ENCODE measurements at regions not wholly inside any gene's neighbourhood (a gene's known extent, or its start where the extent isn't known, plus 50 kb on each side); places are given as distances from the start of the nearest gene placed in this dataset.
"Not testable (repeated sequence)": the region's sequence is repeated elsewhere in the genome, so short reads cannot be mapped to it uniquely, and the experiment has no call there.

DNA sequence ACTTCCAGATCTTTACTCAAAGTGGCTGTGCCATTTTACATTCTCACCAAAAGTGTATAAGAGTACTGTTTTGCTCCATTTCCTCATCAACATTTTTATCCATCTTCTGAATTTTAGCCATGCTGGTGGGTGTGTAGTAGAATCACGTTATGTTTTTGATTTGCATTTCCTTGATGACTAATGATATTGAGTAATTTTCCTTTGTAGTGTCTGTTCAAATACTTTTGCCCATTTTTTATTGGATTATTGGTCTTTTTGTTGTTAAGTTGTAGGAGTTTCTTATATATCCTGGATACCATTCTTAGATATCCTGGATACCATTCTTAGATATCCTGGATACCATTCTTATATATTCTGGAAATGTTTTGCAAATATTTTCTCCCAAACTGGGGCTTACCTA is 344.9 kb downstream of the LRRC3B start:
- no peak for DNase-seq

DNA sequence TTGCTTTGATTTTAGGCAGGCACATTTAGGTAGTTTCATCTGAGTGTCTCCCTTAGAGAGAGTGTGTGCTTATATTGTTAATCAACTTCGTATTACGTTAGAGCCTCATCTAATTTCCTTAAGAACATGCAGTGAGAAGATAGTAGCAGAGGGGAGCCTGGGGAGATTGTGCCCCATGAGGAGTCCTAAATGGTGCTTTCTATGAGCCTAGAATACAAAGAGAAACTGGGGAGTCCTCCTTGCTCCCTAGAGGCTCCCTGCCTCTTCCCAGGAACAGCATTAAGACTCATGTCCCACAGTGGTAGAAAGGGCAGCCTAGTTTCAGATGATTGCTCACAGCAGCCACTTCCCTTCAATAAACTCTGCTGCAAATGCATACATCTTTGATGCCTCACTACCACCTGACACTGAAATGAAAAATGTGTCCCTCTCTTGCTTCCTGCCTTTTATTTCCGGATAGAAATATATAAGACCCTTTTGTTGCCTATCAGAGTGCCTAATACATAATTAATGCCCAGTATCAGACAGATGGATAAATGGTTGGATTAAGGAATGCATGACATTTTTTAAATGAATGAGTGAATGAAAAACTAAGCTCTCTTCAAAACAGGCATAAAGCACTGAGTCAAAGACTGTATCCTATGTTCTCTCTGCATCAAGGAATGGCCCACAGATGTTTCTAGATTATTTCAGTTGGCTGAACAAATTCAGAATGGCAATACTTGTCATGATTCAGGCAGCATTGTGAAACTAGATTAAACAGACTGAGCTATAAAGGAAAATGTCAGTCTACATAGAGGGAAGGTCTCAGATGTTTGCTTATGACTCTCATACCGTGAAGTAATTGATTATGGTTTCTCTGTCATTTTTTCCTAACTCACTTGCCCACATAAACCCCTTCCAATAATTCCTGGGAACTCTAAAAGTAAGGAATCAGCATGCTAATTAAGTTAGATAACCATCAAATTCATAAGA is 362.1 kb downstream of the LRRC3B start:
- no peak for DNase-seq

DNA sequence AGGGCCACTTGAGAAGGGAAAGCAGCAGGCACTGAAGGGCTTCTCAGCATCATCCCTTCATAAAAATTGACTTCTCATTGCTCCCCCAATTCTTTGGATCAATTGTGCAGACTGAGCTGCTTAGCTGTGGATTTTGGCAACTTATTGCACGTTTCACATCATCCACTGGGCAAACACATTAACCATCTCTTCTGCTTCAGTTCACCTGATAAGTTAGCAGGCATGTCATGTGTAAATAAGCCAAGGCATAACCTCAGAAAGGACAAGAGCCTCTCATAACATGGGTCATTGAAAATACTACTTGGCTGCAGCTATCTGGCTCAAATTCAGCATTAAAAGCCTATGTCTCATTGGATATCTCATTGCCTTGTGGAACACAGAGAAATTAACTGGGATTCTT is 366.5 kb downstream of the LRRC3B start:
- DNase-seq = no peak

DNA sequence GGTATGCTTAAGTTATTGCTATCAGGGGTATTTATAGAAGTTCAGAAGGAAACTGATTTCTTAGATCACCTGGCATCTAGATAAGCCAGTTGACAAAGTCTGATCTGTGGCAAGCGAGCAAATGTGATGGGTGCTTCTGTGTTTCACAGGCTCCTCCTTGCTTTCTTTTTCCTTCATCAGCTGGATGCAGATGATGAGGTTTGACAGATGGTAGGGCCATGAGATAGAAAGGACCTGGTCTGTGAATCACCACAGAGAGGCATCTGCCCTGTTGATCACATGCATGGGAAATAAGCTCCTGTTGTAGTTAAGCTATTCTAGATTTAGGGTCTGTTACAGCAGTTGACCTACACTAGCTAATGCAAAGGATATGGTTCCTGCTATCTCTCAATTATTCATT is 372.0 kb downstream of the NEK10 start:
- DNase-seq = no peak

DNA sequence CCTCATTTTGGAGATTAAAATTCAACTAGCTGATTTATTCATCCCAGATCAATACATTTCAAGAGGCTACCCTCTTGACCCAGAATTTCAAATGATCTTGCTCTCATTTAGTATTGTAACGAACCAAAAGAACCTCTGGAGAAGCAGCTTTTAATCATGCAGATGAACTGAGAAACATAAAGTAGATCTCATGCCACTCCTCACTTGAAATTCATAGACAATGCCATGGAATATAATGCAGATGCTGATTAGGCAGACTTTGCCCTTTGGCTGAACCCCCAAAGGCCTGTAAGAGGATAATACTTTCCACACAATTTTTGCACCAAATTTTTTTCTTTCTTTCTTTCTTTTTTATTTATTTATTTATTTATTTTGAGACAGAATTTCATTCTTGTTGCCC is 358.3 kb downstream of the NEK10 start:
- DNase-seq = no peak

DNA sequence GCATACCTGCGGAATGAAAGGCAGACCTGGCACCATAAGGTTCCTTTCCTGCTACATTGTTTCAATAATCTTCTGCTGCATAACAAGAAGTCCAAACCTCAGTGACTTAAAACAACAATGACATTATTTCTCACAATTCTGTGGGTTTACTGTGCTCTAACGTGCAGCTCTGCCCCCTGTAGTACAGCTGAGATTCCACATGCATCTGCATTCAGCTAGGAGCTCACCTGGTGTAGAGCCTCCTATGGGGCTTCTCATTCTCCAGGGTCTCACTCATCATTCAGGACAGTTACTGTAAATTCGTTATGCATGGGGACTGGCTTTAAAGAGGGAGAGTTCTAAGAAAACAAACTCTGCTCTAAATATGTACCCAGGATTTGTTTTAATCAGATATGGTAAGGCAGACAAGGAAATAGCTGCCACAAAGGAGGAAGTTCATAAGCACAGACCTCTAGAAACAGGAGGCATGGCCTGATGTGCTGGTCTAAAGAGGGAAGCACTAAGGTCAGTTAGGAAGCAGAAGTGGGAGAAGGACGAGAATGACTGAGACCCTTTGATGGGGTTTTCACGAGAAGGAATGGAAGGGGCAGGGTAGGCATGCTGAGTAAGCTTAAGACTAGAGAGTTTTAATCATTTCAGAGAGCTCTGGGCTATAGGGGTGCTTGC is 347.0 kb downstream of the NEK10 start:
- no peak for DNase-seq

DNA sequence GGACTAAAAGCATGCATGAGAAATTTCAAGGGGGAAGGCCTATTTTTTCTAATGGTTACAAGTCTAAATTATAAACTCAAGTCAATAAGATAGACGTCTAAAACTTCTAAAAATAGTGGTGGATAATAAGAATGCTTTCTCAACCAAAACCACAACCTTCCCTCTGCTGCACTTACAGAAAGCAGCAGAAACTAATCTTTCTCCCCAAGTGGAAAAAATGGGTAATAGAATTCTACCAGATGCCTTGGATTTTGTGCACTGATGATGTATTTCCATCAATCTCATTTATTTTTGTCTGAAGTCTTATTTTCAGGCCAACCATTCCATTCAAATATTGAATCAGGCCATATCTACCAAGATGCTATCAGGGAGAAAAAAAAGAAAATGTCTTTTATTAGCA is 344.7 kb downstream of the NEK10 start:
- DNase-seq = no peak

DNA sequence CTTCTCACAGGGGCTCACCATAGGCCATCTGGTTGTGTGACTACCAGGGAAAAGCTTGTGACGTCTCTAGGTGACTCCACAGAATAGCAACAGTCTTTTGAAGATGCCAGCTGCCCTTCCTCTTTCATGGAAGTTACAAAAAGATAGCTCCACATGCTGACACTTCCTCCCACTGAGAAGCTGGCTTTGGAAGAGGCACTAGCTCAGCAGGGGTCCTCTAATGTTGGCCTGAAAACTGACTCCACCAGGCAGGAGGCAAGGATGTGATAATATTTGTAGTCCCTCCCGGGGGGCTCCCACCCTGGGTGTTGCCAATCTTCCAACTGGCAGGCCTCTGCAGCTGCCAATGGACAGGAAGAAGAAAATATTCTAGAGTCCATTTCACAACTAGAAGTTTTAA is 343.5 kb downstream of the NEK10 start:
- DNase-seq = peak; percentile 40

DNA sequence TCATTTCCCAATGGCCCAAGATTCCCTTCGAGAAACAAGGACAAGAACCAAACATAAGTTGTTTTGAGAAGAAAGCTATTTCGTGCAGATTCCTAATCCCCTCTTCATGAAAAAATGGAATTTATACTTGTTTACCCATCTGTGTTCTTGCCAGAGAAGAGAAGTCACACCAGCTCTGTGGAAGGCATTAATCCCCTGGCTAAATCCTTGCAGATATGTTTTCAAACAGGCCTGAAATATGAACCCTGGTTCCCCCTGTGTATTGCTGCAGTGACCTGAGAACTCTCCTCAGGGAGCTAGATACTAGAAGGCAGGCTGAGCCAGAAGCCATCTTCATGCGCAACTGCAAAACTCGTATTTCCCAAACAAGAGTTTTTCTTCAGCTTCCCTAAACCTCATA is 337.7 kb downstream of the NEK10 start:
- DNase-seq = no peak

DNA sequence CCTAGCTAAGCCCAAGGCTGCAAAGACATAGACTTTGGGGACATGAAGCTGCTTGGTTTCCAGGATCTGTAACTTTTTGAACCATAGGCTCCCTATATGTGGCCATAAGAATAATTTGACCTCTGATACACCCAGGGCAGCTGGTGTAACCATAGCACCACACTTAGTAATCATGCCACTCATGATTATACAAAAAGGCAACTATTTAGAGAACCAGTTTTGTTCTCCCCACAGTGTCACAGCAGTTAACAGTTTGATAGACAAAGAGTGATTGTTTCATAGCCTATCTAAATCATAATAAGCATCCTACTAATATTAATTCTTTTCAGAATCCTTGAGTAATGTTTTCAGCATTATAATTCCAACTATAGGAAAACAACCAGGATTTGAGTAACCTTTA is 334.9 kb downstream of the NEK10 start:
- no peak for DNase-seq

DNA sequence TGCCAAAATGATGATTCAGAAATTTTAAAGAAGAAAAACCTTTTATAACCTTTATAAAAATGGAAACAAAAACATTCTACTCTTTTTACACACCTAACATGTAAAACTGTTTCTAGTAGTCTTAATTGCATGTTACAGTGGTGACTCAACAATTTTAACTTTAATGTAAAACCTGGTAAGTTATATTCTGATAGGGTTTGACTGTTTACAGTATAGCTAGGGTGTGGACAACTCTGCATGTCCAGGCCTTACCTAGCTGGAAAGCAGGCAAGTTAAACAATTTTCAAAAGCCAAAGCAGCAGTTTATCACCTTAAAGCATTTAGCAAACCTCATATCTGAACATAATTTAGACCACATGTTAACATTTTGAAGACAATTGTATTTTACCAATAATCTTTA is 328.5 kb downstream of the NEK10 start:
- DNase-seq = no peak

DNA sequence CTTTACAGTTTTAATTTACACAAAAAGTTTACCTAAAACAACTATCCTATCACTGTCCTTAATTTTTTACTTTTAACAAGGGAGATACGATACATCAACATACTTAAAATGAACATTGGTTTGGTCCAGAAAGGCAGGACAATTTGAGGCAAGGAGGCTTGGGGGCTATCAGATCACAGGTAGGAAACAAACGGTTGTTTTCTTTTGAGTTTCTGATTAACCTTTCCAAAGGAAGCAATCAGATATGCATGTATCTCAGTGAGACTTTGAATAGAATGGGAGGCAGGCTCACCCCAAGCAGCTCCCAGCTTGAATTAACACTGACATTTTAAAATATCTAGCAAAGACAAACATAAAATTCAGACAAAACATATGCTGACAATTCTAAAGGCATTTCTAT is 326.6 kb downstream of the NEK10 start:
- not testable (repeated sequence) for DNase-seq

DNA sequence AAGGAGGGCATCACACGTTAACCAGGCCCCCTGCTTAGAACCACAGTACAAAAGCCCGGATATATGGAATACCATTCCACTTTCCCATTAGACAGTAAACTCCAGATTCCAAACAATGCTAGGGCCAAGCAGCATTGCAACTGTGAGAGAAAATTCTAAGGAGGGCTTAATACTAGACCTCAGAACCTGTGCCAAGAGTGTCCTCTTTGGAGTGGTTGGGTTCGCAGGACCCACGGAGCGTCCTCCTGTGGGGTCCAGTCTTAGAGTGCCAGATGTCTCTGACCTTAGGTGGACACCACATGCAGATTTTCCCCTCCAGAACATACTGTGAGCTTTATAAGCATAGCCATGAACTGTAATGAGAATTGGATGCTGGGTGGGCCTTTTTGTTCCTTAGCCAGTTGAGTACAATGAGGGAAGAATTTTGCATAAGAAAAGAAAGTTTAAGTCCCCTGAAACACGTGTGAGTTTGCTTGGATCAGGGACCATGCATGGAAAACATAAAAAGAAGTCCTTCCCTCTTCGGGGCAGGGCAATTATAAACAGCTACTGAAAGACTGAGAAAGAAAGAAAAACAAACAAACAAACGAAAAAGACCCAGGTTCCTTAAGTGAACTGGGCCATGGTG is 325.7 kb downstream of the NEK10 start:
- no peak for DNase-seq

DNA sequence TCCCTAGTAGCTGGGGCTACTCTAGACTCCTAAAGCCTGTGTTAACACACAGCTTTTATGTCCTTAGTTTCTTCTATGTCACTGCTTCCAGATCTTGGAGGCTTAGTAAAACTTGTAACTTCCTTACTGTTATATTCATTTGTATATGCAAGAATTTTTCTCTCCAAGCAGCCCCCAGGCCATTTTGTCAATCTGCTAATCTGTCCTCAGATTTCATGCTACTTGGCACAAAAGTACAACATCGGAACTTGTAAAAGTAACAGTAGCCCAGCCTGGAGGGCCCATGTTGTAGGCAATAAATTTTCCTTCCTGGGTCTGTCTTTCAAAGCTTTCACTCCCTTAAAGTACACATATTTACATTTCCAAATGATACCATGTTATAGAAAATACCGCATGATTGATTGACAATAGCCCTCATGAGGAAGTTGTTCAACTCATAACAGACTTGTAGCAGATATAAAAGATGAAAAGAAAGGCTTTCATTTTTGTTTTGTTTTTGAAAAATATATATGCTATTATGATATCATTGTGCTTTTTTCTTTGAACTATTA is 324.2 kb downstream of the NEK10 start:
- no peak for DNase-seq

DNA sequence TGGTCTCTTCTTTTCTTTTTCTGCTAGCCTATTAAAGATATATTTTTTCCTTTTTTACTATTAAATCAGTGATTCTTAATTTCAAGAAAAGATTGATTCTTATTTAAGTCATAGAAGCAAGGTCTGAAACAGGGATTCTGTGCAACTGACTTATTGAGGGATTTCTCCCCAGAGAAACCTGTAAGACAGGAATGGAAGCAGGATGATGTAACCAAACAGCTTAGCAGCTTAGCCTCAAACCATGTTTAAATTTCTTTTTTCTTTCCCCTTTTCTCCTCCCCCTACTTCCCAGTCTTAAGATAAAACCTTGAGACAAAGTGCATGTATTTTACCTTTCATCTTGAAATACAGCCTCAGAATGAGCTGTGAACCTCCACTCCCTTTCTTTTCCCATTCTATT is 322.8 kb downstream of the NEK10 start:
- no peak for DNase-seq

DNA sequence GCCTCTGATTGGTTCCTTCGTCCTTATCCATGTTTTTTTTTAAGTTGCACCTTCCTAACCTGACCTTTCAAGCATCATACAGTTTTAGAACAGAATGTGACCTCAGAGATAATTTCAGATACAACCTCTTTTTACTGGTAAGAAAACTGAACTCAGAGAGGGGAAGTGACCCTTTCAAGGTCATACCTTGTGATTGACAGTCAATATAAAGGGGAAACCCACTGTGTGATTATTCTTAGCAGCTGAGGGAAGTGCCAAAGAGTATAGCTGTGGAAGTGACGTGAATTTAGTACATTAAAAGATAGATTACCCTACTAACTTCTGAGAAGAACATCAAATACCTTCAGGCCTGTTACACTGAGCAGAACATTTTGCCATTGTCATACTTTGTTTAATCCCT is 319.4 kb downstream of the NEK10 start:
- no peak for DNase-seq

DNA sequence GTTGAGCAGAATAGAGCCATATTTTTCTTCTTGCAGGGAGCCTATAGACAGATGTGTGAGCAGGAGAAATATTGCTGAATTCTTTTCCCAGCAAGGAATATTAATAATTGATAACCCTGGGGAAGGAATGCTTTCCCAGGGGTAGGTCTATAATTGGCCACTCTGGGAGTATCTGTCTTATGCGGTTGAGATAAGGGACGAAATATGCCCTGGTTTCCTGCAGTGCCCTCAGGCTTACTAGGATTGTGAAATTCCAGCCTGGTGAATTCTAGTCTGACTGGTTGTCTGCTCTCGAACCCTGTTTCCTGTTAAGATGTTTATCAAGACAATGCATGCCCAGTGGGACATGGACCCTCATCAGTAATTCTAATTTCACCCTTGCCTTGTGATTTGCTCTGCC is 317.7 kb downstream of the NEK10 start:
- DNase-seq = not testable (repeated sequence)

DNA sequence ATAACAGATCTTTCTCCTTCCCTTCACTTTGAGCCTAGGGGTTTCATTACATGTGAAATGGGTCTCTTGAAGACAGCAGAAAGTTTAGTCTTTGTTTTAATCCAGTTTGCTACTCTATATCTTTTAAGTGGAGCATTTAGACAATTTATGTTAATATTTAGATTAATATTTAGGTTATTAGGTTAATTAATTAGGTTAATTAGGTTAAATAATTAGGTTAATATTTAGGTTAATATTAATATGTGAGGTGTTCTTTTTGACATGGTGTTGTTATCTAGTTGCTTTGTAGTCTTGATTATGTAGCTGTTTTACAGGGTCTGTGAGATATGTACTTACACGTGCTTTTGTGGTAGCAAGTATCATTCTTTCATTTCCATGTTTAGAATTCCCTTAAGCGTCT is 312.9 kb downstream of the NEK10 start:
- no peak for DNase-seq

DNA sequence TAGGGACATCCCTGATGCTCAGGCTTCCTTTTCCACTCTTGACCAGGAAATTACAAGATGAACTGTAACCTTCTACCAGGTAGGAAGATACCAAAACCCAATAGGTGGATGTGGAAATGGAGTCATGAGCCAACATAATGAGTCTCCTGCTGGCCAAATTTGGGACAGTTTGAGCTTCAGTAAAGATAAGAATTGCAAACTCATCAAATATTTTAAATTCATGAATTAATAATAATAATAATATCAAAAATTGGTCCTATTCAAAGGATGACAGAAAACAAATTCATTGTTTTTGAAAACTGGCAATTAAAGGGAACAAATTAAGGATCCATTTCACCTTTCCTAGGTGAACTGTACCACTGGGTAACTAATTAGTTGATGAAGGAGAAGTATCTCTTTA is 309.7 kb downstream of the NEK10 start:
- DNase-seq = no peak
